OCI-LY1 (cell line): ENCODE measurements at regions not wholly inside any gene's neighbourhood (a gene's known extent, or its start where the extent isn't known, plus 50 kb on each side); places are given as distances from the start of the nearest gene placed in this dataset.

ENCODE experiments used
- H2AFZ ChIP-seq: fragments of 200-600 bp; sonication (generic), shearing (Covaris generic); 2 replicates; pipeline ENCODE4 v1.6.0; 2014; ENCODE audit warnings: antibody characterized with exemption, mild to moderate bottlenecking, low read length
- H3F3A ChIP-seq: fragments of 200-600 bp; sonication (generic), shearing (Covaris generic); 2 replicates; pipeline ENCODE4 v1.6.0; 2014; ENCODE audit warnings: mild to moderate bottlenecking, antibody characterized with exemption, low read length, moderate library complexity; ENCODE audit not compliant: insufficient read depth
- H3K27ac ChIP-seq: fragments of 200-600 bp; sonication (generic); 2 replicates; pipeline ENCODE4 v1.5.1; 2014; ENCODE audit warnings: low read length, mixed run types, mild to moderate bottlenecking, low read depth; ENCODE audit not compliant: poor library complexity, severe bottlenecking
- H3K27me3 ChIP-seq: fragments of 200-600 bp; sonication (generic); 2 replicates; pipeline ENCODE4 v1.6.0; 2014; ENCODE audit warnings: antibody characterized with exemption, mild to moderate bottlenecking, low read length, moderate library complexity; ENCODE audit not compliant: insufficient read depth
- H3K36me3 ChIP-seq: fragments of 200-600 bp; sonication (generic); 2 replicates; pipeline ENCODE4 v1.6.1; 2014; ENCODE audit warnings: mild to moderate bottlenecking, antibody characterized with exemption, low read length, moderate library complexity, mixed read lengths; ENCODE audit not compliant: insufficient read depth
- H3K4me1 ChIP-seq: fragments of 200-600 bp; sonication (generic); 2 replicates; pipeline ENCODE4 v1.5.1; 2014; ENCODE audit warnings: mild to moderate bottlenecking, low read length, moderate library complexity; ENCODE audit not compliant: insufficient read depth, severe bottlenecking
- H3K4me2 ChIP-seq: fragments of 200-600 bp; sonication (generic), shearing (Covaris generic); 2 replicates; pipeline ENCODE4 v1.6.1; 2014; ENCODE audit warnings: low read length
- H3K4me3 ChIP-seq: fragments of 200-600 bp; sonication (generic); 2 replicates; pipeline ENCODE4 v1.5.1; 2014; ENCODE audit warnings: low read length, low read depth, mild to moderate bottlenecking, mixed read lengths; ENCODE audit not compliant: poor library complexity, severe bottlenecking
- H3K79me2 ChIP-seq: fragments of 200-600 bp; shearing (Covaris generic); 2 replicates; pipeline ENCODE4 v1.6.1; 2016; ENCODE audit warnings: mixed run types, low read length, mixed read lengths; ENCODE audit not compliant: insufficient read depth
- H3K9ac ChIP-seq: fragments of 200-600 bp; sonication (generic), shearing (Covaris generic); 2 replicates; pipeline ENCODE4 v1.6.1; 2014; ENCODE audit warnings: mild to moderate bottlenecking, low read length, mixed read lengths
- H3K9me2 ChIP-seq: fragments of 200-600 bp; sonication (generic), shearing (Covaris generic); 2 replicates; pipeline ENCODE4 v1.6.1; 2014; ENCODE audit warnings: low read depth, mild to moderate bottlenecking, low read length, mixed read lengths
- H3K9me3 ChIP-seq: fragments of 200-600 bp; shearing (Covaris generic); 2 replicates; pipeline ENCODE4 v1.6.1; 2014; ENCODE audit warnings: low read length, mixed read lengths
- H4K20me1 ChIP-seq: fragments of 200-600 bp; sonication (generic), shearing (Covaris generic); 2 replicates; pipeline ENCODE4 v1.6.0; 2016; ENCODE audit warnings: mild to moderate bottlenecking, low read length; ENCODE audit not compliant: insufficient read depth
- EZH2 ChIP-seq: fragments of 200-600 bp; sonication (generic), shearing (Covaris generic); IDR thresholded peaks from 2 replicates; pipeline ENCODE4 v1.8.0; 2017; ENCODE audit warnings: borderline replicate concordance, mixed run types, mild to moderate bottlenecking, antibody characterized with exemption, low read length, moderate library complexity, mixed read lengths
- TF ChIP-seq, protein P1 (sequence below): fragments of 200-600 bp; sonication (generic), shearing (Covaris generic); IDR thresholded peaks from 2 replicates; pipeline ENCODE4 v1.5.1; 2017; ENCODE audit warnings: mild to moderate bottlenecking, antibody characterized with exemption, low read length, moderate library complexity, mixed read lengths

DNA sequence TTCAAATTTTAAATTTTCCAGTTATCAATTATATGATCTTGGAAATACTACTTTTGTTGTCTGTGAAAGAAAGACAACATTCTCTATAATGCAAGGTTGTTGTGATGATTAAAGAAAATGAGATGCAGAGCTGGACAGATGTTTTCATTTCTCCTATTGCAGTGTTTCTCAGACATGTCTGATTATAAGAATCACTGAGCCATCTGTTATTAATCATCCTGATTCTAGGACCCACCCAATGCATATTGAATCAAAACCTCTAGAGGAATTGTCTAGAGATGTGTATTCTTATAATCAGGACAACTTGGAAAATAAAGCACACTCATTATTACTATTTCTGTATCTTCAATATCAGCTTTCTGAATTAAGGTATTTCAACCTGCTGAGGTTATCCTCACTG is 121.1 kb upstream of the ASTN2 start:
- Histone ChIP-seq H4K20me1 (no peaks in the 10 kb centered on the region), H3K27ac (no peak overlapping the region), H3F3A (no peaks in the 10 kb centered on the region), H3K79me2 (no peaks in the 10 kb centered on the region), H3K4me1 (no peaks in the 10 kb centered on the region), H3K9me2 (no peaks in the 10 kb centered on the region), H3K4me3 (no peak overlapping the region), H3K36me3 (no peaks in the 10 kb centered on the region), H3K27me3 (no peaks in the 10 kb centered on the region), H3K4me2 (no peak overlapping the region), H2AFZ (no peak overlapping the region), H3K9ac (no peak overlapping the region), H3K9me3 (no peaks in the 10 kb centered on the region)
- no peak for TF ChIP-seq EZH2
- TF ChIP-seq, protein P1, sequence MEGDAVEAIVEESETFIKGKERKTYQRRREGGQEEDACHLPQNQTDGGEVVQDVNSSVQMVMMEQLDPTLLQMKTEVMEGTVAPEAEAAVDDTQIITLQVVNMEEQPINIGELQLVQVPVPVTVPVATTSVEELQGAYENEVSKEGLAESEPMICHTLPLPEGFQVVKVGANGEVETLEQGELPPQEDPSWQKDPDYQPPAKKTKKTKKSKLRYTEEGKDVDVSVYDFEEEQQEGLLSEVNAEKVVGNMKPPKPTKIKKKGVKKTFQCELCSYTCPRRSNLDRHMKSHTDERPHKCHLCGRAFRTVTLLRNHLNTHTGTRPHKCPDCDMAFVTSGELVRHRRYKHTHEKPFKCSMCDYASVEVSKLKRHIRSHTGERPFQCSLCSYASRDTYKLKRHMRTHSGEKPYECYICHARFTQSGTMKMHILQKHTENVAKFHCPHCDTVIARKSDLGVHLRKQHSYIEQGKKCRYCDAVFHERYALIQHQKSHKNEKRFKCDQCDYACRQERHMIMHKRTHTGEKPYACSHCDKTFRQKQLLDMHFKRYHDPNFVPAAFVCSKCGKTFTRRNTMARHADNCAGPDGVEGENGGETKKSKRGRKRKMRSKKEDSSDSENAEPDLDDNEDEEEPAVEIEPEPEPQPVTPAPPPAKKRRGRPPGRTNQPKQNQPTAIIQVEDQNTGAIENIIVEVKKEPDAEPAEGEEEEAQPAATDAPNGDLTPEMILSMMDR: no peak

DNA sequence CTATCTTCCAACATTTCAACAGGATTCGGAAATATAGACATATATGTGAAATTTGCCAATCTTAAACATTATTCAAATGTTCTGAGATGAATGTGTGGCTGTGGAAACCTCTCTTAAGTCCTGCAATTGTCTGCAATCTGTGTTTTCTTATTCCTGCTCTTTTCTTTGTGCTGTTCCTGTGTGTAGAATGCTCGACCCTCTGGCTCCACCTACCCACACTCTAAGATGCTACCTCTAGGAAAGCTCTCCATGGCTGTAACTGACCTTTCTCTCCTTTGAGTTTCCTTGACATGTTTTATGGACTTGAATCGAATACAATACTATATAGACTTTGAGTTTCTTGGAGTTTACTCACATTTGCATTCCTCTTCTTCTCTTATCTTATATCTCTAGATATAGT is 120.6 kb upstream of the ASTN2 start:
- Histone ChIP-seq H3K27ac (no peak overlapping the region), H3K9me2 (no peaks in the 10 kb centered on the region), H2AFZ (no peak overlapping the region), H3K4me2 (no peak overlapping the region), H3K9ac (no peak overlapping the region), H3F3A (no peaks in the 10 kb centered on the region), H3K9me3 (no peaks in the 10 kb centered on the region), H3K27me3 (no peaks in the 10 kb centered on the region), H3K79me2 (no peaks in the 10 kb centered on the region), H3K36me3 (no peaks in the 10 kb centered on the region), H3K4me1 (no peaks in the 10 kb centered on the region), H3K4me3 (no peak overlapping the region), H4K20me1 (no peaks in the 10 kb centered on the region)
- TF ChIP-seq, protein P1: no peak
- no peak for TF ChIP-seq EZH2

DNA sequence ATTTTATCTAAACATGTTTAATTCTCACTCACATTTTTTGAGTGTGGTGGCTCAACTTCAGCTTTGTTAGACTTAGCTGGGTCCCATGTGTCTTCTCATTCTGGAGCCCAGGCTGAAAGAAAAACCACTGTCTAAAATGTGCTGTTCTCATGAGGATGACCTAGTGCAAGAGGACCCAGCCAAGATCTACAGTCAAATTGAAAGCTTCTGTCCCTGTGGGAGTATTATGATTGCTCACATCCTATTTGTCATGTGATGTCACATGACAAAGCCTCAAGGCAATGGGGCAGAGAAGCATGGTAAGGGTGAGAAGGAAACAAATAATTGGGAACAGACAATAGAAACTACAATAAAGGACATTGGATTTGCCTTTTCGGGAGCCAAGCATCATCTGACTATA is 113.4 kb upstream of the ASTN2 start:
- Histone ChIP-seq H3K4me1 (no peaks in the 10 kb centered on the region), H3K9ac (no peak overlapping the region), H3K27ac (no peak overlapping the region), H3K27me3 (no peaks in the 10 kb centered on the region), H3K9me2 (no peaks in the 10 kb centered on the region), H3K9me3 (no peaks in the 10 kb centered on the region), H3K36me3 (no peaks in the 10 kb centered on the region), H2AFZ (no peak overlapping the region), H3K4me2 (no peak overlapping the region), H3K79me2 (no peaks in the 10 kb centered on the region), H4K20me1 (no peaks in the 10 kb centered on the region), H3F3A (no peaks in the 10 kb centered on the region), H3K4me3 (no peak overlapping the region)
- TF ChIP-seq, protein P1: no peak
- no peak for TF ChIP-seq EZH2
